Endodermal cell (in vitro differentiated cells): ENCODE measurements at regions not wholly inside any gene's neighbourhood (a gene's known extent, or its start where the extent isn't known, plus 50 kb on each side); places are given as distances from the start of the nearest gene placed in this dataset.

Experiments
- DNase-seq: peaks from one replicate; pipeline ENCODE4 v3.0.0-alpha.2; 2017
- H3K27ac ChIP-seq: 2 replicates; pipeline ENCODE4 v1.5.1; 2013; ENCODE audit warnings: mild to moderate bottlenecking, low read depth, low read length, moderate library complexity
- H3K27me3 ChIP-seq: 2 replicates; pipeline ENCODE4 v1.6.1; 2013; ENCODE audit warnings: mild to moderate bottlenecking, low read length, moderate library complexity; ENCODE audit not compliant: insufficient read depth, control insufficient read depth, poor library complexity, severe bottlenecking
- H3K36me3 ChIP-seq: 2 replicates; pipeline ENCODE4 v1.7.0; 2013; ENCODE audit warnings: mild to moderate bottlenecking, low read length, moderate library complexity; ENCODE audit not compliant: control insufficient read depth, insufficient read depth
- H3K4me1 ChIP-seq: one replicate; pipeline ENCODE4 v1.7.0; 2013; ENCODE audit warnings: low read length; ENCODE audit not compliant: control insufficient read depth, insufficient read depth
- H3K4me3 ChIP-seq: 2 replicates; pipeline ENCODE4 v1.5.1; 2013; ENCODE audit warnings: mild to moderate bottlenecking, low read length, moderate library complexity
- H3K9ac ChIP-seq: 2 replicates; pipeline ENCODE4 v1.6.1; 2013; ENCODE audit warnings: mild to moderate bottlenecking, low read length, moderate library complexity; ENCODE audit not compliant: poor library complexity, severe bottlenecking; ENCODE audit errors: extremely low read depth
- H3K9me3 ChIP-seq: 2 replicates; pipeline ENCODE4 v1.6.1; 2013; ENCODE audit warnings: mild to moderate bottlenecking, low read length, moderate library complexity; ENCODE audit not compliant: control insufficient read depth
- H3K27ac Mint-ChIP-seq: 2 replicates; pipeline ENCODE4 v1.8.0; 2020; ENCODE audit warnings: mixed read lengths
- H3K27me3 Mint-ChIP-seq: 2 replicates; pipeline ENCODE4 v1.8.0; 2021; ENCODE audit warnings: mild to moderate bottlenecking, mixed read lengths; ENCODE audit not compliant: insufficient read depth
- H3K36me3 Mint-ChIP-seq: 2 replicates; pipeline ENCODE4 v1.8.0; 2020; ENCODE audit warnings: low read depth, mixed read lengths
- H3K4me1 Mint-ChIP-seq: 2 replicates; pipeline ENCODE4 v1.8.0; 2020; ENCODE audit warnings: mixed read lengths
- H3K4me3 Mint-ChIP-seq: 2 replicates; pipeline ENCODE4 v1.8.0; 2020; ENCODE audit warnings: mild to moderate bottlenecking, moderate library complexity, mixed read lengths
- H3K9me3 Mint-ChIP-seq: 2 replicates; pipeline ENCODE4 v1.8.0; 2020; ENCODE audit warnings: mild to moderate bottlenecking, mixed read lengths
- WGBS, 2 experiments: methylation state at CpG; one replicate each; pipeline versions ENCODE4 v1.1.5 to v1.1.7; 2013; ENCODE audit warnings: missing lambda C conversion rate in 2 of 2, mixed read lengths in 1 of 2; ENCODE audit not compliant: insufficient coverage in 1 of 2, insufficient read length in 1 of 2; 5-methylcytosine and 5-hydroxymethylcytosine counted together
- TF ChIP-seq, protein P1 (sequence below): fragments of 200-600 bp; sonication (generic); conservative IDR thresholded peaks from 2 replicates; pipeline ENCODE4 v1.5.0; 2021; ENCODE audit warnings: antibody characterized with exemption, mild to moderate bottlenecking

DNA sequence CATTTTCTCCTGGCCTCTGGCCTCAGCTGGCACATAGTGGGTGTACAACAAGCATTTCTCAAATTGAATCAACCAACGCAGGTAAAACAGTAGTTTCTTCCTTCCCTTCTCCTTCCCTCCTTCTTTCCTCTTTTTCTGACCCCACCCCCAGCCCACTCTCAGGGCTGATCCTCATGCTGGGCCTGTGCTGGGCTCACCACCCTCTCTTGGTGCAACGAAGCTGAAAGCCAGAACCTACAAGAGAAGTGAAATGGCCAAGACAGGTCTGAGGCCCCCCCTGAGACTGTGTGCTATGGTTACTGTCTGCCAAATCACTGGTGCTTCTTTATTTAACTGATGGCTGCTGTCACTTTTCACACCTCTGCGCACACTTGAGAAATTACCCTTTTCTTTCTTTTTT, 53.0 kb upstream of the BOD1 start:
- 78 to 83% methylated on average over 2 to 3 of the region's 3 CpGs for WGBS, 2 experiments

DNA sequence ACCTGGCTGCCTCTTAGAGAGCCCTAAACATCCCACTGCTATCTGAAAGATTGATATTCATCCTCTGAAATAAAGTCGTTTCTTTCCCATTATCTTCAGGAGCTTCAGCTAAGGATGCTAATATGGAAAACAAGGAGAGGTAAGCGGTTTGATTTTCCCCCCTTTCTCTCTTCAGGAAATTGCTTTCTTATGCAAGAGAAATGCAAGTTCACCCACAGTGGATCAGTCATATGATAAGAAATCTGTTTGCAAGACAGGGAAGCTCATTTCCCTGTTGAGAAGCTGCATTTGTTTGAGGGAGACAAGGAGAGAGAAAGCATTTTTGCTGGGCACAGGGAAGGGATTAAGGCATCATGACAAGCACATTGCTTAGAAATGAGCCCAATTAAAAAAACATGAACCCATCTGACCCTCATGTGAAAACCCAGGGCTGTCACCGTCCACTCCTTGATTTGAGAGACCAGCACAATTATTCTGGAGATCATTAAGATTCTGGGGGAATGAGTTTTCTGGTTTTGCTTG, 53.7 kb upstream of the BOD1 start:
- H3K27me3 ChIP-seq, result no peaks in the 10 kb centered on the region
- H3K4me3 ChIP-seq, result no peak overlapping the region
- Mint-ChIP-seq H3K36me3 (peaks cover 14% of the 10 kb centered on the region), H3K27me3 (peaks cover 3% of the 10 kb centered on the region), H3K4me1 (peaks cover 9% of the 10 kb centered on the region), H3K27ac (peak overlapping the region; percentile 12), H3K9me3 (peaks cover 49% of the 10 kb centered on the region), H3K4me3 (no peak overlapping the region)
- peaks cover 6% of the 10 kb centered on the region for H3K4me1 ChIP-seq
- no peaks in the 10 kb centered on the region for H3K36me3 ChIP-seq
- peak overlapping the region; percentile 24 for H3K27ac ChIP-seq
- H3K9ac ChIP-seq, result no peak overlapping the region
- TF ChIP-seq, protein P1, sequence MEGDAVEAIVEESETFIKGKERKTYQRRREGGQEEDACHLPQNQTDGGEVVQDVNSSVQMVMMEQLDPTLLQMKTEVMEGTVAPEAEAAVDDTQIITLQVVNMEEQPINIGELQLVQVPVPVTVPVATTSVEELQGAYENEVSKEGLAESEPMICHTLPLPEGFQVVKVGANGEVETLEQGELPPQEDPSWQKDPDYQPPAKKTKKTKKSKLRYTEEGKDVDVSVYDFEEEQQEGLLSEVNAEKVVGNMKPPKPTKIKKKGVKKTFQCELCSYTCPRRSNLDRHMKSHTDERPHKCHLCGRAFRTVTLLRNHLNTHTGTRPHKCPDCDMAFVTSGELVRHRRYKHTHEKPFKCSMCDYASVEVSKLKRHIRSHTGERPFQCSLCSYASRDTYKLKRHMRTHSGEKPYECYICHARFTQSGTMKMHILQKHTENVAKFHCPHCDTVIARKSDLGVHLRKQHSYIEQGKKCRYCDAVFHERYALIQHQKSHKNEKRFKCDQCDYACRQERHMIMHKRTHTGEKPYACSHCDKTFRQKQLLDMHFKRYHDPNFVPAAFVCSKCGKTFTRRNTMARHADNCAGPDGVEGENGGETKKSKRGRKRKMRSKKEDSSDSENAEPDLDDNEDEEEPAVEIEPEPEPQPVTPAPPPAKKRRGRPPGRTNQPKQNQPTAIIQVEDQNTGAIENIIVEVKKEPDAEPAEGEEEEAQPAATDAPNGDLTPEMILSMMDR, result no peak
- WGBS, 2 experiments, result 52 to 60% methylated on average over 1 to 3 of the region's 3 CpGs
- peak; percentile 37 for DNase-seq
- peaks cover 19% of the 10 kb centered on the region for H3K9me3 ChIP-seq

More for the DNA sequence above, 53.0 kb upstream of the BOD1 start:
- TF ChIP-seq, protein P1, result no peak
- Histone ChIP-seq H3K4me3 (no peak overlapping the region), H3K36me3 (no peaks in the 10 kb centered on the region), H3K27ac (no peak overlapping the region), H3K9ac (no peak overlapping the region), H3K27me3 (no peaks in the 10 kb centered on the region), H3K9me3 (peaks cover 13% of the 10 kb centered on the region), H3K4me1 (peaks cover 6% of the 10 kb centered on the region)
- peak; percentile 50 for DNase-seq
- Mint-ChIP-seq H3K36me3 (peaks cover 14% of the 10 kb centered on the region), H3K4me3 (no peak overlapping the region), H3K4me1 (peaks cover 9% of the 10 kb centered on the region), H3K27me3 (peaks cover 3% of the 10 kb centered on the region), H3K9me3 (peaks cover 44% of the 10 kb centered on the region), H3K27ac (no peak overlapping the region)

DNA sequence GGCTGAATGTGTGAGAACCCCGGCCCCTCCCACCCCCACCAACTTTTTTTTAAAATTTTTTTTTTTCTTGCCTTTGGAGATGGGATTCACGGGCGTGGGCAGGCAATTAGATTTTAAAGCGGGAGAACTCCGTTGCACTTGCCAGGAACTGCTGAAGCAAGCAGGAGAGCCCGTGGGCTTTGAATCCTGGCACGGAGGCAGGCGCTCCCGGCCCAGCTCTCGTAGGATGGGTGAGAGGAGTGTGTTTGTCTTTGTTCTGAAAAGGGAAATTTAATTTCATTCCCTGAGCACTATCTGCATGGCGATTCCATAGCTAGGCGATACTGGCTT, 54.3 kb upstream of the BOD1 start:
- peak overlapping the region; percentile 52 for H3K27ac Mint-ChIP-seq
- Histone ChIP-seq H3K36me3 (no peaks in the 10 kb centered on the region), H3K27ac (no peak overlapping the region), H3K9me3 (peaks cover 21% of the 10 kb centered on the region), H3K9ac (no peak overlapping the region), H3K4me3 (no peak overlapping the region), H3K4me1 (peaks cover 6% of the 10 kb centered on the region), H3K27me3 (no peaks in the 10 kb centered on the region)
- WGBS, 2 experiments, result 64 to 76% methylated on average over 2 to 12 of the region's 12 CpGs
- H3K9me3 Mint-ChIP-seq, result peaks cover 50% of the 10 kb centered on the region
- no peak for DNase-seq
- no peak overlapping the region for H3K4me3 Mint-ChIP-seq
- peaks cover 10% of the 10 kb centered on the region for H3K4me1 Mint-ChIP-seq
- peaks cover 3% of the 10 kb centered on the region for H3K27me3 Mint-ChIP-seq
- peaks cover 14% of the 10 kb centered on the region for H3K36me3 Mint-ChIP-seq
- TF ChIP-seq, protein P1, result no peak
